Superior temporal gyrus (tissue), 1 donor: ENCODE measurements at regions not wholly inside any gene's neighbourhood (a gene's known extent, or its start where the extent isn't known, plus 50 kb on each side); places are given as distances from the start of the nearest gene placed in this dataset.
A peak's percentile ranks its signal among the peaks of the same experiment; 100 is the strongest.

Source experiments
- DNase-seq: peaks from one replicate; pipeline ENCODE4 v3.0.0-alpha.2; 2016; ENCODE audit errors: extremely low spot score

DNA sequence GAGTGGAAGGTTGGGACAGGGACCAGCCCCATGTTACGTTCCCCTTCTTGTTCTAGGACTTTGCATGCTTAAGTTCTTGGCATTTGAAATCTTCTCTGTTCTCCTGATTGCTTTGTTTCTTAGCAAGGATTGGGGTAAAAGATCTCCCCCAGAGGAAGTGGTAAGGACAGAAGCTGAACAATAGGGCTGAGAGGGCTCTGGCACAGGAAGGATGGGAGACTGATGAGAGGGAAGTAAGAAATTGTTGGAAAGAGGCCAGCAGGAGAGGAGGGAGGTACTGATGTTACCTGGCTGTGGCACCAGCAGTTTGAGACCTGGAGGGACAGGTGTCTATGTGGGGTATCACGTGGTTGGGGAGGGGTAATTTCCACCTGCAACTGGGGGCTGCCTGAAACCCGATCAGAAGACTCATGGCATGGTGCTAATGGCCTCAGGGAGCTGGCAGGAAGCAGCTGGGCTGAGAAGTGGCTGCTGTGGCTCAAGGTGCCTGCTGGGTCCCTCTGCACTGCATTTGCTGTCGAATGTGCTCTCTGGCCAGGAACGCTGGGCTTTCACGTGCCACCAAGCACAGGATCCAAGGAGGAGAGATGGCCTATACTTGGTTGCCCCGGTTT, 108.4 kb downstream of the LSM3 start:
- no peak for DNase-seq

DNA sequence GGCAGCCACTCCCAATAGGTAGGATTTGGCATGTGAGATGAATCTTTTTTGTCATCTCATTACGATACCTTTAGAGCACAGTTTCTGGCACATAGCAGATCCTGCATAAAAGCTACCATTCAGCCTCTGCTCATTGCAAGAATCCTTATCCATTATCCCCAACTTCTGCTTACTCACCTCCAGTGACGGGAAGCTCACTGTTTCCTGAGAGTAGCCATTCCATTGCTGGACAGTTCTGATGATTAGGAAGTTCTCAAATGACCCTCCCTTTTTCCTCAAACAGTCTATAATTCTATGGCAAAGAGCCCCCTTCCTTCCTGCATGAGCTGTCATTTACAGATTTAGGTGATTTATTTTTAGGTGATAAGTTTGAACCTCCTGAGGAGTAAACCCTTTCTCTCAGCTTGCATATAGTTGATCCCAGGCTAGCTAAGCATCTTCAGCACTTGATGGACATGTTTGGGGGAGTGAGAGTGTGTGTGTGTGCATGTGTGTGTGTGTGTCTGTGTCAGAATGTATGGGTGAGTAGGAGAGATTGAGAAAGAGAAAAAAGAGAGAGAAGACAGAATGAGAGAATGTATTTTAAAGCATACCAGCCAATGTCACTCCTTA, 109.7 kb downstream of the LSM3 start:
- no peak for DNase-seq

DNA sequence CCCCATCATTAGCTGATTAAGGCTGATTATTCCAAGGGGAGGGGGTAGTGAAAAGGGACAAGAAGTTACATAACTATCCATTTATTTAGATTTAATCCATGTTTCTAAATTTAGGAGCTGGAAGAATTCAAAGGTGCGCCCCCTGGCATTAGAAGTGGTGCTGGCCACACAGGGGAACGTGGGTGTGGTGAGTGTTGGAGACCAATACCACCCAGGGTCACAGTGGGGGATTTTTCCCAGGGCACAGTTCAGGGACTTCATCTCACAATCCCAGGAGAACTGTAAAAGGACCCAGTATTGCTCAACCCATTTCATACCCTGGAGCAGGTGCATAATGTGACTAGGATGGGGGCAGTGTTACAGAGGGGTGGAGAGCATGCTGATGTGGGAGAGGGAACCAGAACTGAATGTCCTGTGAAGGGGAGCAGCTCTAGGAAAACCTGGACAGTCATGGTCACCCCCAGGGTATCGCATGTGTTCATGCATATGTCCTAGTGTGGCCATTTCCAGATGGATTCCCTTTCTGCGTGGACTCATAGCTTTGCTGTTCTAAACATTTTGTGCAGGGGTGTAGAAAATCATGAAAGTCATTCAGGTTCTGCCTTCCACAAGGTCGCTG, 110.3 kb downstream of the LSM3 start:
- DNase-seq: no peak

DNA sequence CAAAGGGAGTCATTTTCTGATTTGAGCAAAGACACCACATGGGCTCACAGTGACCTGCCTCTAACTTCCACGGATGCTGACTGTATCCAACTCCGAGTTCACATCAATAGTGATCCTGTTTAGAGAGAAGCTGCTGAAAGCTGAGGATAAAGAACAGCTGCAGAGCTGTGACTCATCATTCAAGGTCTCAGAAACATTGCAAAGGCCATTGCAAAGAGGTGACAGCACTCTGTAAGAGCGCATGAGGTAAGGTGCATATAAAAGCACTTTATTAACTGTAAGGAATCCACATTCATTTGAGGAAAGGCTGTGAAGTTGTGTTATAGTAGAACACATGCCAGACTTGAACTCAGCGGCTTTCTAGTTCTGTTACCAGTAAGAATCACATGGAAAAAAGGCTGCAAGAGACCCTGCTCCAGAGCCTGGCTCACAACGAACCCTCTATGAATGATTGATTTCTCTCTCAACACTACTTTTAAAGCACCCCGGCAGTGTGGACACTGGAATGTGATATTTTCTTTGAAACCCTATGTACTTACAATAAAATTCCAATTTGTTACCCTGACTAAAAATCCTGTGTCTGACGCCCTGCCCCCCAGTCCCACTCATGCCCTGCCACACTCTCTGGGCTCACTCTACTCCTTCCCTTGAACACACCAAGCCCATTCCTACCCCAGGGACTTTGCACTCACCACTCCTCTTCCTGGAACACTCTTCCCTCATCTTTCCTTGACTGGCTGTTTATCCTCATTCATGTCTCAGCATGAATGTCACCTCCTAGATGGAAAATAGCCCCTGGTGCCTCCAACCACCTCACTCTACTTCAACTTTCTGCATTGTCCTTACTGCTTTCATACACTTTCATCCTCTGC, 111.2 kb downstream of the LSM3 start:
- DNase-seq: peak; percentile 47

DNA sequence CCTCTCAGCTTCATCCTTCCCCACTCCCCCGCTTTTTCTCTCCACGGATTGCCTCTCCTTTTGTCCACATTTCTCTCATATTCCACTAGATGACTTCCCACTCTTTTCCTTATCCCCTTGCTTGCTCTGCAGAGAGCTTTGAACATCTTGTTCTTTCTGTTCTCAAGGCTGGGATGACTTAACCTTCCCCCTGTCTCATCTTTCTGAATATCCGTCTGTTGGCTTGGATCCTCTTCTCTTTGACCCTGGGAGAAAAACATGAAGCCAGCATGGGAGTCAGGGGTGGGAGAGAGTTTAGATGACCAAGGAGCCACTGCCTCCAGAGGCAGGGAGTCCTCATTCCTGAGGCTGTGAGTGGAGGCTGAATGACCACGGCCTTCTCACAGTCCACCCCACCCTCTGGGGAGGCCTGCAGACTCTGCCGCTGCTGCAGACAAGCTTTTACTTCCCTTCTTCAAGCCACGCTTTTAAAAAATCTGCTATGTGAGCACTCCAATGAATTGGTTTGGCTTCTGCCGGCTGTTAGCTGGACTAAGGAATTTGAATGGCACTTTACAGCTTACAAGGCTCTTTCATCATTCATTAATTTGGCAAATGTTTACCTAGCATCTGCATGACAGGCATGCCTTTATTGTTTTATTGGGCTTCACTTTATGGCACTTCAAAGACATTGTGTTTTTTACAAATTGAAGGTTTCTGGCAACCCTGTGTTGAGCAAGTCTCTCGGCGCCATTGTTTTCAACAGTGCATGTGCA, 111.6 kb upstream of the SLC6A6 start:
- no peak for DNase-seq

DNA sequence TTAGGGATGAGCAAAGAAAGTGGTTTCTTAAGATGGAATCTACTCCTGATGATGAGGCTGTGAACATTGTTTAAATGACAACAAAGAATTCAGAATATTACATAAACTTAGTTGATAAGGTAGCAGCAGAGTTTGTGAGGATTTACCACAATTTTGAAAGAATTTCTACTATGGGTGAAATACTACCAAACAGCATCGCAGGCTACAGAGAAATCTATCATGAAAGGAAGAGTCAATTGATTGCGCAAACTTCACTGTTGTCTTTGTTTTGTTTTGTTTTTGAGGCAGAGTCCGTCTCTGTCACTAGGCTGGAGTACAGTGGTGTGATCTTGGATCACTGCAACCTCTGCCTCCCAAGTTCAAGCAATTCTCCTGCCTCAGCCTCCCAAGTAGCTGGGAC, 107.4 kb upstream of the SLC6A6 start:
- DNase-seq: no peak

DNA sequence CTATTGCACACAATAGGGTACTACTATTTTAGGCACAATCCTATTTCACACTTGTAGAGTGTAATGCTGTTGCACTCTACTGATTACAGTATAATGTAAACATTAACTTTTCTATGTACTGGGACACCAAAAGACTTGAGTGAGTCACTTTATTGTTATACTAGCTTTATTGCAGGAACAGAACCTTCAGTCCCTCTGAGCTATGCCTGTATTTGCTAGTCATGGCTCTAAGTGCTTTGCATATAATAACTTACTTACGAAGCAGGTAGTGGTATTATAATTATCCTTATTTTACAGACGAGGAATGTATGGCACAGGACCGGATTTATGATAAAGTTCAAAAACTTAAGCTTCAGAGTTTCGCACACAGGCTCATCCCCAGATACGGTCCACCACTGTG, 106.6 kb upstream of the SLC6A6 start:
- no peak for DNase-seq

DNA sequence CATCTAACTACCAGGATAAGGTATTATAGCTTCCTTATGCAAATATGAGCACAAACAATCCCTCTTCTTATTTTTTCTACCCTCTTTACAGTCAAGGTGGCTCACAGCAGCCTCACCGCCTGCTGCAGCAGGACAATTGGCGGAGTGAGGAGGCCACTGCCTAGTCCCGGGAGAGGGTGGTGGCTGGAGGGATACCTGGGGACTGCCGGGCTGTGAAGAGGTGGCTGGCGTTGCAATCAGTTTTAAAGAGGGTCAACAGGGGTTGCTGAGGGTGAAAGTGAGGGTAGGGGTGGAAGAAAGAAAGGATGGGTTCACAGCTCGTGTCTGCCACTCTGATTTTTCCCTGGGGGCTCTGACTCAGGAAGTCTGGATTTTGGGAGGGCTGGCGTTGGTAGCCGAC, 105.1 kb upstream of the SLC6A6 start:
- DNase-seq: no peak

DNA sequence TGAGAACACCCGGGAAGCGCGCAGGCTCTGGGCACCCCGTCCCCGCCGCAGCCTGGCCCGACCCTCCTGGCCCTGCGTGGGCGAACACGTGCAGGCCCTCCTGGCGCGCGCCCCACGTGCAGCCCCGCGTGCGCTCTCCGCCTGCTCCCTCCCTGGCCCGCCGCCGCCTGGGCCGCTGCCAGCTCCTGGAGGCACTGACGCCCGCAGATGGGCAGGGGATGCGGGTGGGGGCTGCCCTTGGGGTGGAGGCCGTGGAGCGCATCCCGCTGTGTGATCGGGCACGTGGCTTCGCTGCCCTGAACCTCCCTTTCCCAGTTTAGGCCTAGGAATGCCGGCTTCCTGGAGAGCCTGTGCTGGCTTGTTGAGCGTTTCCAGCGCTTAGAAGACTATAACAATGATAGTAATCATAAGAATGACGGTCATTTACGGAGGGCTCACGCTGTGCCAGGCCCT, 104.6 kb upstream of the SLC6A6 start:
- peak; percentile 21 for DNase-seq

DNA sequence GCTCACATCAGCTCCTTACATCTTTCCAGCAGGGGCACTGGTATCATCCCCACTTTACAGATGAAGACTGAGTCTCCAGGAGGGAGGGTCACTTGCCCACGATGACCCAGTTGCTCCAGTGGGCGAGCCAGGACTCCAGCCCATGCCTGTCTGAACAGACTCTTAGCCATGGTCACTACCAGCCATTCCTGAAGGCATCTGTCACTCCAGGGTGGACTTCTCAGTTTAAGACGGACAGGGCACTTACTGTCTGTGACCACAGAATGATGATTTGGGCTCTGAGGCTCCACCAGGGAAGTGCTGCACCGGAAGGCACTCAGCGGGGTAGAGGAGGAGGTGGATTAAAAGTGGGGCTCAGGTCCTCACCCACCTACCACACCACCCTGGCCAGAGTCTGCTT, 104.0 kb upstream of the SLC6A6 start:
- no peak for DNase-seq

DNA sequence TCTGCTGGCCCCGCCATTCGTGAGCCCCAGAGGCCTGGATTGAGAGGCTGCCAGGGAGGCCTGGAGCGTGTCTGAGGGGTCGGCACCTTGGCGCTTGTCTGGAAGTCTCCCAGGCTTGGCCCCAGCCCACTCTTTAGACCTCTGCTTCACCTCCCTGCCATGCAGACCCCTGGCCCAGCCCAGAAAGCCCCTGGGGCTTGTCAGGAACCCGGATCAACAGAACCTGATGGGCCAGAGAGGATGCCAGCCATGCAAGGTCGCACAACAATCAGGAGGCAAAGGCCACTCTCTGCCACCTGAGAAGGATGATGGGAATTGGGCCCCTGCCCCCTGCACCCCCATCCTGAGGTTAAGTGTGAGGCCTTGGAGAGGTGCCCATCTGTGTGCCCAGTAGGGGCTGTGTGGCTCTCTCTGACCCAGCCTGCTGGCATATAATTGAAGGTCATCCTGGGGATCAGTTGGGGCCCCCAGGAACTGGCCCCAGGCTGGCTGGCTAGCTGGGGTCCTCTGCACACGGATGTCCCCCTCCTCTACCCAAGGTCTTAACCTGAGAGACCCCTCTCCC, 103.3 kb upstream of the SLC6A6 start:
- no peak for DNase-seq

DNA sequence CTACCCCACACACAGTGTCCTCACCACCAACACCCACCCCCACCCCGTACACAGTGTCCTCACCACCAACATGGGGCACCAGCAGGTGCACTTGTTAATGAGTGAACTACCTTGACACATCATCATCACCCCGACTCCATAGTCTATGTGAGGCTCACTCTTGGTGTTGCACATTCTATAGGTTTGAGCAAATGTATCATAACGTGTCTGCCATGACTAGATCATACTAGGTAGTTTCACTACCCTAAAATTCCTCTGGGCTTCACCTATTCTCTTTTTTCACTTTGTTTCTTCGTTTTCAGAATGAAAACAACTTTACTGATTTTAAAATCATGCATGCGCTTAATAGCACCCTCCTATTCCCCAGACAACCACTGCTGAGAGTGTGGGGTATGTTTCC, 102.6 kb upstream of the SLC6A6 start:
- no peak for DNase-seq

DNA sequence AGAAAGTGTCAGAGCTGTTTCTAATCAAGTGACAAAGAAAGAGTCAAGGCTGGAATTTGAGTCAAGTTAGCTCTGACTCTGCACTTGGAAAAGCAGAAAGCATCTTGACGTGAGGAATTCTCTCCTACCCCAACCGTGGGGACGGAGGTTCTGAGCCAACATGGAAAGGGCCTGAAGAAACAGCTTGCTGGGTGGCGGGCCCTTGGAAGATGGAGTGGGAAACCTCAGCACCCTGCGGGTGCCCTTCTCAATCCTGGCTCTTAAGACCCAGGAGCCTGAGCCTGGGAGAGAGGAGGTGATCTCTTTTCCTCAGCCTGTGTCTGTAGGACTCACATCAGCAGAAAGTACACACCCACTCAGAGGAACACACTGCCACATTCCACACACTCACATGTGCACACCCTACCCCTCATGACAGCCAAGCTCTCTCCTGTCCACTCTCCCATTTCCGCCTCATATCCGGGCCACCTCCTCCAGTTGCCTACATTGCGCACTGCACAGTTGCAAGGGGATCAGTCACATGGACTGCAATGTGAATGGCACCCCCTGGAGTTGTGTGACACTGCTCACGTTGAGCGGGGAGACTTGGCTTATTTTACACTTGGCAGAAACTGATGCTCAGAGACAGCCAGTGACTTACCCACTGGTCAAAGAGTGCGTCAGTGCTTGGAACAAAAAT, 101.5 kb upstream of the SLC6A6 start:
- DNase-seq: peak; percentile 22

DNA sequence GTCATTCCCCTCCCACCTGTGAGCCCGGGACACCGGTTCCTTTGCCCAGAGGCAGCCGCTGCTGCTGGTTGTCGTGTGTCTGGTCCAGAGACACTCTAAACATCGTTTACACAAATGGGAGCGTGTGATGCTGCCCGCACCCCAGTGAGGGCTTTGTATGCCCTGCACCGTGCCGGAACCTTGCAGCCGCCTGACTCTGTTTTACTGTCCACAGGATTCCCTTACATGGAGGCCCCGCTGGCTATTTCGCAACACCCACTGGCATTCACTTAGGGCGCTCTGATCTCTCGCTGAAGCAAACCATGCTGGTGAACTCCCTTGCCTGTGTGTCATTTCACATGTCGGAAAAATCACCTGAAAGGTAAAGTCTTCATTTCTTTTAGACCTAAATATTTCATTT, 100.8 kb upstream of the SLC6A6 start:
- DNase-seq: no peak

DNA sequence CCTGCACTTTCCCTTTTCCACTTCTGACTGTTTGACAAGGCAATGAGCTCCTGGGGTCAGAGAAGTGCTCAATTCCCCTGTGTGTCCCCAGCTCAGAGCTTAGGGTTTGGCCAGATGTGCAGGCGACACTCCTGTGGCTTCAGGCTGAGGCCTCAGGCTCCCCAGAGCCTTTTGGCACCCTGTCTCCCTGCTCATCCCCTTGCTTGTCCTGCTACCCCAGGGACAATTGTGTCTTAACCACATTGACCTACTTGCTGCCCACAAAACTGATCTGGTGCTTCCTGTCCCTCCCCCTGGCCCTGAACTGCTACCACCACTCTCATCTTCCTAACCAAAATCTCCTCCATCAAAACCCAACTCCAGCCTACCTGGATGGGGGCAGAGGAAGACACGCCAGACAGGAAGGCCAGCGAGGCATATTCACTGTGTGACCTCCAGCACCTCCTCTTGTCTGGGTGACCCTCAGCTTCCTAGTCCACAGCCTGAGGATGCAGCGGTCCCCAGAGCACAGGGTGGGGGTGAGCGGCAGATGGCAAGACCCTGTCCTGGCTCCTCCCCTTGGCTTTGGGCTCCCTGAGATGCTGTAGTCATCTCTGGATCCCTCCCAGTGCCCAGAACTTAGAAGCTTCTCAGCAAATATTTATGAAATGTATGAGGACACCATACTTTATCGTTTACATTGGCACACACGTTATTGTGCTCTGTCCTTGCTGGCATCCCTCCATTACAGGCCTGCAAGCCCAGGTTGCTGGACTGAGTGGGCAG, 98.9 kb upstream of the SLC6A6 start:
- DNase-seq: no peak

DNA sequence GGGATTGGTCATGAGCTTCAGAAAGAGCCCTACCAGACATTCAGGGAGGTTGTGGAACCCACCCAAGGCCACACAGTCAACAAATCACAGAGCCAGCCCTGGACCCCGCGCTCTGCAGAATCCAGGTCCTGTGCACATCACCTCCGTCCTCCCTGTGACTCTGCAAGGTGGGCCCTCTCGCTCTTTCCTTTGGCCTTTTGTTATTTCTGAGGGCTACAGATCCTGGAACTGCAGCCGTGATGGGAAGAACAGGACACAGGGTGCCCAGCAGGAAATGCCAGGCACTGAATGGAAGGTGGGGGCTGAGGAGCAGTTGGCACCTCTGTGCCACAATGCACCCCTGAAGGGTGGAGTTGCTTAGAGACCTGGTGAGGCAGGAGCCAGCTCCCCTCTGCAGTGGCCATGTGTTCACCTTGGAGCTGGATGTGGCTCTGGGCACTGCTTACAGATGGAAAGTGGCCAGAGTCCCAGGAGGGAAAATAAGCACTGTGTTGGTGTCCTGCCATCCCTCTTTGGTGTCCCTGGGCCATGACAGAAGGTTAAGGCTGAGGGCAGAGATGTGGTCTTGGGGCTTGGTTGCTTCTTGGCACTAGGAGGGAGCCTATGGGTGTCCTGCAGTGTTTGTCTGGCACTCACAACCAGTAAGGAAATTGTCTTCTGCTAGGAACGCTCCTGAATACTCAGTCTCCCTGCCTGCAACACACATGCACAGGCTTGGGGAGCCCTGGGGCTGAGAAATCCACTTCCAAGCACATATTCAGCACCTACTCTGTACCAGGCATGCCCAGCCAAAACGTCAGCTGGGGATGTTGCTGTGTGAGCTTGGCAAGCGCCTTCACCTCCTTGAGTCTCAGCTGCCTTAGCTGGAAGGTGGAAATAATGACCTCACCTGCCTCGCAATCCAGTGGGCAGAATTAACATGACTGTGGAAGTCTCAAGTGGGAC, 98.0 kb upstream of the SLC6A6 start:
- DNase-seq: no peak

DNA sequence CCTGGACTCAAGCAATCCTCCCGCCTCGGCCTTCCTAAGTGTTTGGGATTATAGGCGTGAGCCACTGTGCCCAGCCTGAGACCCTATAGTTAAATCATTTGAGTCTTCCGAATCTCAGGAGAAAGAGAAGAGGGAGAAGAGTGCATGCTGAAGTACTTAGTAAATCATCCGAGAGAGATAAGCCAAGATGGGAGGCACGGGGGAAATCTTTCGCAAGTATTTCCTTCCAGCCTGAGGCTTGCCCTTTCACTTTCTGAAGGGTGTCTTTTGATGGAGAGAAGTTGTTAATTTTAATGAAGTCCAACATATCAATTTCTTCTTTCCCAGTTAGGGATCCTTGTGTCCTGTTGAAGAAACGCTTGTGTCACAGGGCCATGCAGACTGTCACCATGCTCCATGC, 97.1 kb upstream of the SLC6A6 start:
- no peak for DNase-seq

DNA sequence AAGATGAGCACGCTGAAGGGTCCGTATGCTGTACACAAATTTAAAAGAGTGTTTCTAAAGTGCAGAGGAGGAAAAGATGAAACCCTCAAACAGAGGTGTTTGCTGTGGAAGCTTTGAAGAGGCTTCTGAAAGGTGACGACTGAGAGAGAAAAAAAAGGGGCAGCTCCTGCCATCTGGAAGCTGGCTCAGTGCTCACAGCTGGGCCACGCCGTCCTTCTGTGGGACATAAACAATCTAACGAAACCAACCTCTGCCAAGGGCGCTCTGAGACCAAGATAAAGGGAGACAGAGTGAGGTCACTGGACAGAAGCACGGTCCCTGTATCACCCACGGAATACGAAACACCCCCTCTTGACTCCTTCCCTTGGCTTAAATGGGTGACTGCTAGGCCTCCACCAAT, 96.3 kb upstream of the SLC6A6 start:
- DNase-seq: no peak
